DND-41 (cell line): ENCODE measurements at regions not wholly inside any gene's neighbourhood (a gene's known extent, or its start where the extent isn't known, plus 50 kb on each side); places are given as distances from the start of the nearest gene placed in this dataset.

Experiments
- ATAC-seq: fragments of 200-7000 bp; cut with Tn5 transposase; 3 replicates; pipeline ENCODE4 v1.9.1; 2021; ENCODE audit warnings: low read depth; ENCODE audit not compliant: insufficient read depth
- DNase-seq: peaks from one replicate; pipeline ENCODE4 v3.0.0-alpha.2; 2020
- H2AFZ ChIP-seq: 2 replicates; pipeline ENCODE4 v1.6.0; 2012; ENCODE audit warnings: low read depth, low read length
- H3K27ac ChIP-seq: 2 replicates; pipeline ENCODE4 v1.5.1; 2012; ENCODE audit warnings: low read length, inconsistent platforms
- H3K27me3 ChIP-seq: fragments of 200-600 bp; sonication (generic); 2 replicates; pipeline ENCODE4 v1.6.0; 2012; ENCODE audit warnings: low read length, mild to moderate bottlenecking, inconsistent platforms; ENCODE audit not compliant: insufficient read depth, poor library complexity
- H3K36me3 ChIP-seq: 2 replicates; pipeline ENCODE4 v1.5.1; 2012; ENCODE audit warnings: low read length, inconsistent platforms; ENCODE audit not compliant: insufficient read depth
- H3K4me1 ChIP-seq: 2 replicates; pipeline ENCODE4 v1.5.1; 2012; ENCODE audit warnings: mild to moderate bottlenecking, low read length; ENCODE audit not compliant: insufficient read depth
- H3K4me2 ChIP-seq: 2 replicates; pipeline ENCODE4 v1.6.0; 2012; ENCODE audit warnings: mild to moderate bottlenecking, moderate library complexity, low read length, inconsistent platforms; ENCODE audit not compliant: insufficient read depth
- H3K4me3 ChIP-seq, 2 experiments: fragments of 200-600 bp in 1 of 2; shearing (Covaris generic) in 1 of 2; 2 replicates each; pipeline ENCODE4 v1.5.1; 2012 to 2016; ENCODE audit warnings: inconsistent platforms in 2 of 2, low read length in 2 of 2, mild to moderate bottlenecking in 2 of 2, low read depth in 1 of 2, moderate library complexity in 1 of 2
- H3K79me2 ChIP-seq: 2 replicates; pipeline ENCODE4 v1.6.0; 2012; ENCODE audit warnings: low read length, inconsistent platforms; ENCODE audit not compliant: insufficient read depth
- H3K9ac ChIP-seq: 2 replicates; pipeline ENCODE4 v1.6.0; 2012; ENCODE audit warnings: low read depth, mild to moderate bottlenecking, inconsistent platforms, low read length, moderate library complexity
- H3K9me3 ChIP-seq: 2 replicates; pipeline ENCODE4 v1.5.1; 2012; ENCODE audit warnings: low read length, moderate library complexity, mild to moderate bottlenecking, inconsistent platforms; ENCODE audit not compliant: insufficient read depth, severe bottlenecking
- H4K20me1 ChIP-seq: 2 replicates; pipeline ENCODE4 v1.6.0; 2012; ENCODE audit warnings: low read length; ENCODE audit not compliant: insufficient read depth
- CTCF ChIP-seq: IDR thresholded peaks from 2 replicates; pipeline ENCODE4 v1.5.1; 2012; ENCODE audit warnings: borderline replicate concordance, low read length, moderate library complexity, mild to moderate bottlenecking; ENCODE audit not compliant: poor library complexity, severe bottlenecking; ENCODE audit errors: extremely low read depth
- EZH2 ChIP-seq: IDR thresholded peaks from 3 replicates; pipeline ENCODE4 v1.6.1; 2012; ENCODE audit warnings: borderline replicate concordance, low read depth, mild to moderate bottlenecking, moderate library complexity, low read length, inconsistent platforms; ENCODE audit not compliant: severe bottlenecking

- no peak overlapping the region for H3K27ac ChIP-seq
- no peak overlapping the region for H3K9ac ChIP-seq
- ATAC-seq (no peak), DNase-seq (no peak)
- TF ChIP-seq EZH2 (no peak), CTCF (no peak)
- no peaks in the 10 kb centered on the region for H3K36me3 ChIP-seq
- no peaks in the 10 kb centered on the region for H3K4me1 ChIP-seq
- no peak overlapping the region for H3K4me3 ChIP-seq
- no peaks in the 10 kb centered on the region for H3K79me2 ChIP-seq
- H3K27me3 ChIP-seq = no peaks in the 10 kb centered on the region
- H4K20me1 ChIP-seq = no peaks in the 10 kb centered on the region
- no peak overlapping the region for H2AFZ ChIP-seq
- no peak overlapping the region for H3K4me2 ChIP-seq
- H3K9me3 ChIP-seq = no peaks in the 10 kb centered on the region
Measured at GRCh38 chr3:115351193-115351592, 204.1 kb upstream of the ZBTB20 start.

GRCh38 chr3:115354010-115354409 lies 206.9 kb upstream of the ZBTB20 start:
- no peaks in the 10 kb centered on the region for H3K36me3 ChIP-seq
- no peaks in the 10 kb centered on the region for H4K20me1 ChIP-seq
- H3K79me2 ChIP-seq = no peaks in the 10 kb centered on the region
- no peak for TF ChIP-seq EZH2
- TF ChIP-seq CTCF = no peak
- DNase-seq (no peak), ATAC-seq (no peak)
- H3K9ac ChIP-seq = no peak overlapping the region
- no peaks in the 10 kb centered on the region for H3K27me3 ChIP-seq
- no peaks in the 10 kb centered on the region for H3K4me1 ChIP-seq
- H3K9me3 ChIP-seq = no peaks in the 10 kb centered on the region
- no peak overlapping the region for H2AFZ ChIP-seq
- H3K4me2 ChIP-seq = no peak overlapping the region
- H3K27ac ChIP-seq = no peak overlapping the region
- no peak overlapping the region for H3K4me3 ChIP-seq

- no peaks in the 10 kb centered on the region for H3K27me3 ChIP-seq
- H3K79me2 ChIP-seq = no peaks in the 10 kb centered on the region
- ATAC-seq = no peak
Measured at GRCh38 chr3:115357456-115357855, 210.4 kb upstream of the ZBTB20 start.

More at GRCh38 chr3:115357456-115357855, 210.4 kb upstream of the ZBTB20 start:
- no peaks in the 10 kb centered on the region for H3K9me3 ChIP-seq
- H4K20me1 ChIP-seq = no peaks in the 10 kb centered on the region
- no peak overlapping the region for H2AFZ ChIP-seq
- H3K4me1 ChIP-seq = no peaks in the 10 kb centered on the region
- TF ChIP-seq CTCF = no peak
- H3K36me3 ChIP-seq = no peaks in the 10 kb centered on the region
- H3K9ac ChIP-seq = no peak overlapping the region
- no peak overlapping the region for H3K4me2 ChIP-seq
- no peak overlapping the region for H3K27ac ChIP-seq
- no peak for DNase-seq
- no peak overlapping the region for H3K4me3 ChIP-seq
